ENCODE measurements at regions not wholly inside any gene's neighbourhood (a gene's known extent, or its start where the extent isn't known, plus 50 kb on each side); places are given as distances from the start of the nearest gene placed in this dataset.

GRCh38 chr10:83713423-83713822 is 425.9 kb upstream of the GHITM start:
- Histone ChIP-seq H3K79me2 (ENCODE audit: low read depth) (no peaks in the 10 kb centered on the region), H3K9me3 (ENCODE audit: insufficient read depth, low read depth) (no peaks in the 10 kb centered on the region), H3K27ac (no peak overlapping the region), H2AFZ (no peak overlapping the region), H3K4me2 (no peak overlapping the region), H3K27me3 (ENCODE audit: insufficient read depth, low read depth) (no peaks in the 10 kb centered on the region), H3K36me3 (ENCODE audit: low read depth) (no peaks in the 10 kb centered on the region), H3K9me2 (ENCODE audit: insufficient read depth) (no peaks in the 10 kb centered on the region), H4K20me1 (ENCODE audit: insufficient read depth) (no peaks in the 10 kb centered on the region), H3F3A (ENCODE audit: insufficient read depth, low read depth) (no peaks in the 10 kb centered on the region), H3K4me3 (no peak overlapping the region), H3K4me1 (replicated peaks; ENCODE audit: insufficient read depth) (no peaks in the 10 kb centered on the region)
- intact Hi-C loops (cut with micrococcal nuclease; ENCODE audit: unreplicated experiment) = no loop called here
- BruUV-seq (replicated peaks) = no TSS peak
- DNase-seq = no peak
- ChIA-PET POLR2A (ENCODE audit: unreplicated experiment) (no interaction called here), CTCF (no interaction called here)
- no peak for TF ChIP-seq EZH2 (IDR thresholded peaks at IDR 0.05; ENCODE audit: low read depth)
- TF ChIP-seq CTCF (conservative IDR thresholded peaks at IDR 0.05) = no peak

GRCh38 chr10:83723080-83723479 is 416.2 kb upstream of the GHITM start:
- Histone ChIP-seq H3K9me3 (ENCODE audit: insufficient read depth, low read depth) (no peaks in the 10 kb centered on the region), H3K27me3 (ENCODE audit: insufficient read depth, low read depth) (no peaks in the 10 kb centered on the region), H3F3A (ENCODE audit: insufficient read depth, low read depth) (no peaks in the 10 kb centered on the region), H3K4me1 (replicated peaks; ENCODE audit: insufficient read depth) (no peaks in the 10 kb centered on the region), H4K20me1 (ENCODE audit: insufficient read depth) (peaks cover 3% of the 10 kb centered on the region; the same call in 1 of the 2 replicates), H3K36me3 (ENCODE audit: low read depth) (no peaks in the 10 kb centered on the region), H3K27ac (no peak overlapping the region), H3K9me2 (ENCODE audit: insufficient read depth) (no peaks in the 10 kb centered on the region), H3K79me2 (ENCODE audit: low read depth) (no peaks in the 10 kb centered on the region), H2AFZ (no peak overlapping the region), H3K4me2 (no peak overlapping the region), H3K4me3 (no peak overlapping the region)
- no TSS peak for BruUV-seq (replicated peaks)
- ChIA-PET POLR2A (ENCODE audit: unreplicated experiment) (no interaction called here), CTCF (no interaction called here)
- intact Hi-C loops (cut with micrococcal nuclease; ENCODE audit: unreplicated experiment) = no loop called here
- no peak for TF ChIP-seq CTCF (conservative IDR thresholded peaks at IDR 0.05)
- no peak for TF ChIP-seq EZH2 (IDR thresholded peaks at IDR 0.05; ENCODE audit: low read depth)
- no peak for DNase-seq

GRCh38 chr10:83724471-83725241 is 414.7 kb upstream of the GHITM start:
- Histone ChIP-seq H2AFZ (no peak overlapping the region), H3K4me2 (no peak overlapping the region)

More at GRCh38 chr10:83724471-83725241, 414.7 kb upstream of the GHITM start:
- no peaks in the 10 kb centered on the region for H3K9me2 ChIP-seq (ENCODE audit: insufficient read depth)
- H4K20me1 ChIP-seq (ENCODE audit: insufficient read depth) = peaks cover 3% of the 10 kb centered on the region; the same call in 1 of the 2 replicates
- H3K36me3 ChIP-seq (ENCODE audit: low read depth) = no peaks in the 10 kb centered on the region
- no peak overlapping the region for H3K4me3 ChIP-seq
- no peak overlapping the region for H3K27ac ChIP-seq
- ChIA-PET POLR2A (ENCODE audit: unreplicated experiment) (no interaction called here), CTCF (no interaction called here)
- peak in 1 of 2 experiments; percentile 73 for DNase-seq
- no peaks in the 10 kb centered on the region for H3F3A ChIP-seq (ENCODE audit: insufficient read depth, low read depth)
- intact Hi-C loops (cut with micrococcal nuclease; ENCODE audit: unreplicated experiment) = no loop called here
- H3K9me3 ChIP-seq (ENCODE audit: insufficient read depth, low read depth) = no peaks in the 10 kb centered on the region
- no TSS peak for BruUV-seq (replicated peaks)
- TF ChIP-seq CTCF (conservative IDR thresholded peaks at IDR 0.05) (no peak), EZH2 (IDR thresholded peaks at IDR 0.05; ENCODE audit: low read depth) (no peak)
- H3K4me1 ChIP-seq (replicated peaks; ENCODE audit: insufficient read depth) = no peaks in the 10 kb centered on the region
- H3K79me2 ChIP-seq (ENCODE audit: low read depth) = no peaks in the 10 kb centered on the region
- H3K27me3 ChIP-seq (ENCODE audit: insufficient read depth, low read depth) = no peaks in the 10 kb centered on the region
